Dermis microvascular lymphatic vessel endothelial cell (primary cell): ENCODE measurements at regions not wholly inside any gene's neighbourhood (a gene's known extent, or its start where the extent isn't known, plus 50 kb on each side); places are given as distances from the start of the nearest gene placed in this dataset.

Experiments used
- DNase-seq, 2 donors: peaks; one replicate each; pipeline versions ENCODE4 v3.0.0 to v3.0.0-alpha.2; 2010; ENCODE audit warnings: low read depth in 2 of 2

DNA sequence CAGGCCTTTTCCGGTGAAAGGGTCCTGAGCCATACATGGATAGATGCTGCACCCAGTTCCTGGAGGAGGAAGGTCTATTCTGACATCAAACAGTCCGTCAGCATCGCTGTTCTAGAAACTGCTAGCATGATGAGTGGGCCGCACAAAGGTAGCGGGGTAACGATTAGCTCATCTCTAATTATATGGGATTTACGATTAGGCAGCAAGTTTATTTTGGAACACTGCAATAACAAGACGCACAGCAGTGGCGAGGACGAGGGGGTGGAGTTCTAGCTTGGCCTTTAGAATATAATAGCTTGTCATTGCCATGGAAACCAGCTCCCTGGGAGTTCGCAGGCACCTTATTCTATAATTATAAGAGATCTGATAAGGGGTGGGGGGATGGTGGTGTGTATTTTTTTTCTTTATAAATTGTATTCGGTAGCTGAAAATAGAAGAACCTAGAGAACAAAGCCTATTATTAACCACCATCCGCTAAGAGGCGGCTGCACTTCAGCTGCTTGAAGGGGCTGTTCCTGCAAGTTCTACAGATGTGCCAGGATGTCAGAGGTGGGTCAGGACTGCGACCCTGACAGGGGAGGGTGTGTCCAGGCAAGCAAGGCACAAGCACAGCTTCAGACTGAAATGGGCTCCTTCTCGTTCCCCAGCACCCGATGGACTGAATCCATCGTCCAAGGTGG is 311.0 kb downstream of the AGTPBP1 start:
- DNase-seq: peak in 1 of 2 donors; percentile 14

DNA sequence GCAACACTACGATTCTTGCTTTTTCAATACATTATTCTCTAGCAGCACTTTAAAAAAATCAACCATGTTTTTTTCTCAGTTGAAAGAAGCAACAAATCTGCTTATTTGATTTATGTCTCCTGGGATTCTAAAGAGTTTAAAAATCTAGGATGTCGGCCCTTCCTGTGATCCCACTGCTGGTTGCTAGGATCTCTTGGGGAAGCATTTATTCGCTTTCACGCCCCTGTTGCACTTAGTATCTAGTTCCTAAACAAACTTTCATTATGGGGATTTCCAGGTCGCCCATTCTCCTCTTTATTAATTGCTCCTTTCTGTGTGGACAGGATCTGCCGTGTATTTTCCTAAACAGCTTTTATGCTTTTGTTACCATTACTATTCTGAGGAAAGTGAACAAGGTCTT is 313.5 kb downstream of the AGTPBP1 start:
- no peak for DNase-seq

DNA sequence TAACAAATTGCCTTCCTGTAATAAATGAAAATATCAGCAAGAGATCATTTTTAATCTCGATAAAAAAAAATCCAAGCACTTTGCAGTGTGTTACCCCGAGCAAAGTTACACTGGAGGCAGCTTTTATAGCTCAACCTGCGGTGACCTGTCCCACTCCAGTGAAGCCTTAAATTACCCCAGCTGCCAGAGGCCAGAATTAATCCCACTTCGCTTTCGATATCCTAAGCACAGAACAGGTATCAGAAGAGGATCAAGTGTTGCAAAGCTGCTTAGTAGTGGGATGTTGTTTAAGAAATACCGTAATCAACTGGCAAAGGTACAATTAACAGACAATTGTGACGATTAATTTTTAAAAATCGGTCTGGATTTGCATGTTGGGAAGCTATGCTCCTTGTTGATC is 314.0 kb downstream of the AGTPBP1 start:
- no peak for DNase-seq

DNA sequence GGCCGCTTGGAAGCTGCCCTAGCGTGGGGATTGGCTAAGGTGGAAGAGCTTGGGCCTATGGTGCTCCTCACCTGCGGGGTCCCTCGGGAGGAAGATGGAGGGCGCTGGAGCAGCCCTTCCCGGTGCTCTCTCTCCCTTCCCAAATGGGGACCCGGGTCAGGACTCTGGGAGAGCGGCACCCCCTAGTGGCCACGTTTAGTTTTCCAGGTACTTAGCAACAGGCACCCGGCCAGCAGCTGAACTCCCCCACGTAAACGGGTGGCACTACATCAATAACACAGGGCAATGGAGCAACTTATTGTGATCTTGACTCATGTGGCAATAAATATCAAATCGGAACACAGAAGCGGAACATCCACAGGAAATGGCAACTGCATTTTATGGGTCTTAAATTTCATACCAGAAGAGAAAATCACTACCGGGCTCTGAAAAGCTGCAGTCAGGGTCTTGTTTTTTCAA is 316.6 kb downstream of the AGTPBP1 start:
- peak; percentile 63 to 65 for DNase-seq

DNA sequence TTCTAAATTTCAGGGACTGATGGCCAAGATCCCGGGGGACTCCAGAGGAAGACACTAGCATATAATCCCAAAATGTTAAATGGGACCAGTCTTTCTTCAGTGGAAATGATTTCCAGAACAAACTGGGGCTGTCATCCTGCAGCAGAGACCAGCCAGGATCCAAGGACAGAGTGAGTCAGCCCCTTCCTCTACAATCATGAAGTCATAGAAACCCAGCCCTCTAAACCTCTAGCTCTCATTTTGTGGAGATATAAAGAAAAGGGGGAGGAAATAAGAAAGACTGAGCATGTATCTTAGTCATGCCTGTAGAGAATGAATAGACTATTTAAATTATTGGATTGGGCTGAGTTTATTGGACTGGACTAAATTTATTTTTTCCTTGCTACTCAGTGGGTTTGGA is 318.3 kb downstream of the AGTPBP1 start:
- no peak for DNase-seq

DNA sequence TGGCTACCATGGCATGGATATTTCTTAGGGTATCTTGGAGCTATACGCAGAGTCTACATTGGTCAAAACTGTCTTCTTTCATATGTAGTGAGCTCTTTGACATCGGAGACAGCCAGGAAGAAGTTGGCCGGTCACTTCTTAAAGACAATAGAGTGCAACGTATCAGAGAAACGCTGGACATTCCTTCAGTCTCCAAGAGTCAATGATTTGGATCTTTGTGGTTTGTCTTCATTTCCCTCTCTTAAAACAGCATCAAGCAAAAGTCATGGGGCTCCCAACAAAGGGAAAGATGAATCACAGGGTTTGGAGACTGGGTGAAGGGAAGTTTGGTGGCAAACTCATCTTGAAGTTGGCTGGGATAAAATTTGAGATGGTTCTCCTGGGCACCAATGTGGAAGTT is 320.1 kb downstream of the AGTPBP1 start:
- no peak for DNase-seq

DNA sequence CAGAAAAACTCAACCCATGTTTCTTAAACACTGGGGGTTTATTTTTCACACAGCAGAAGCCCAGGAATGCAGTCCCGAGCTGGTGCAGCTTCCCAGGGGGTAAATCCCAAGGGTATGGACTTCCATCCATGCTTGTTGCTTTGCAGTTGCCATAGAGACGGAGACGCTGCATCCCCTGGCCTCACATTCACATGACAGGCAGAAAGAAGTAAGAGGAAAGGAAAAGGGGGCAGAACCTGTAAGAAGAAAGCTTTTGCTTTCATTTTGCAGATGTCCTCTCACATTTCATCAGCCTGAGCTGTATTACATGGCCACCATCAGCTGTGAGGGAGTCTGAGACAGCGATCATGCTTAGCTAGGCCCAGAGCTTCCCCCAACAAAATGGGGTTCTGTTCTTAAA is 321.0 kb downstream of the AGTPBP1 start:
- no peak for DNase-seq

DNA sequence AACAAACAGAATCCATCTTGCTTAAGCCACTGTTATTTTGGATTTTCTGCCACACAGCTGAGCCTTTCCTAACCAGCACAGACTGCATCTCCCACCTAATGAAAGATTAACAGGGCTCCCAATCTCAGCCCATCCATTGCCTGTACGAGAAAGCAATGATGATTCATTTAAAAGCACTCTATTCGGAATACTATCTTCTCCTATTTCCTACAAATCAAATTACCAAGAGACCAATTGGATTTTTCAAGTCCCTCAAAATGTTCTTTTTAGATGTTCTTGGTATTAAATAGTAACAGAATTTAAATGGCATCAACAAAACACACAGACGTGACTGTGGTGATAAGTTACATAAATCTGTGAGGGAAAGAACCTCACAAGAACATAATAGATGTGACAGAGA is 324.1 kb downstream of the AGTPBP1 start:
- no peak for DNase-seq

DNA sequence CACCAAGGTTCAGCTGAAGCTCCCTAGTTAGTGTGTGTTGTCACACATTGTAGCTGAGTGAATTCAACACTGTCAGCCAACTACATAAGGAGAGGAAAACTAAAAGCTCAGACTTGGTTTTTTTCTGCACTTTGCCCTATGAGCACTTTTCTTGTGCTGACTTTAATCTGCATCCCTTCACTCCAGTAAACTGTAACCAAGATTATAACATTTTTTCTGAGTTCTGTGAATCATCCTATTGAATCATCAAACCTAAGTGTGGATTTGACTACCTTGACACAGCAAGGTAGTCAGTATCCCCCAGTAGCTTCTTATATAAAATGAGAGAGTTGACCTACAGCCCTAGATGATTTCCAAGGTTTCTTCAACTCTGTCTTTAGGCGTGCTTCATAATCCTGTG is 325.0 kb downstream of the AGTPBP1 start:
- DNase-seq: no peak

DNA sequence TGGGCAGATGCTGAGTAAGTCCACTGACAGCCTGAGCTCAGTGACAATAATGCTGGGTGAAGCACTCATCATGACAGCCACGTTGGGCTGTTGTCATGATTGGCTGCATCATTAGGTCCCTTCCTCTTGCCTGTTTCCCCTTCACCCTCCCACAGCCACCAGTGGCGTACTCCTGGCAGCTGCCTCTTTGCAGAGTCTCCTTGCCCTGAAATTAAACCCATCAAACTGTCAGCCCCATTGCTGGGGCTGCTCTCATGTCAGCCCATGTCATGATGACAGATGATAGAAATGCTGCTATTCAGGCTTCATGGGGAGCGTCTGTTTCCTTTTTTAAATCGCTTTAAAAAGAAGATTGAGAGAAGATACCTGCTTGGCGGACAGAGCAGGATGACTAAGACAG is 327.4 kb downstream of the AGTPBP1 start:
- DNase-seq: no peak

DNA sequence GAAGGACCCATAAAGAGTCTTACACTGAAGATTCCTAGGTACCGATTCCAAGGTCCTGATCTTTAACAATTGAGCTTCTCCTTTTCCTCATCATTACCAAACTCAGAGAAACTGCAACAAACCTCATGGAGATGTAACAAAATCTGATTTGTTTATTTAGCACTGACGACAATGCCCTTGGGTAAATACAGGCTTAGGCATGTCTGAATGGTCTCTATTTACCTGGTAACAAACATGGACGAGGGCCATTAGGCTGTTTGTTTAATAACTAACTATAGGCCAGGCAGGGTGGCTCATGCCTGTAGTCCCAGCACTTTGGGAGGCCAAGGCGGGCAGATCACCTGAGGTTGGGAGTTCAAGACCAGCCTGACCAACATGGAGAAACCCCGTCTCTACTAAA is 333.3 kb downstream of the AGTPBP1 start:
- DNase-seq: no peak

DNA sequence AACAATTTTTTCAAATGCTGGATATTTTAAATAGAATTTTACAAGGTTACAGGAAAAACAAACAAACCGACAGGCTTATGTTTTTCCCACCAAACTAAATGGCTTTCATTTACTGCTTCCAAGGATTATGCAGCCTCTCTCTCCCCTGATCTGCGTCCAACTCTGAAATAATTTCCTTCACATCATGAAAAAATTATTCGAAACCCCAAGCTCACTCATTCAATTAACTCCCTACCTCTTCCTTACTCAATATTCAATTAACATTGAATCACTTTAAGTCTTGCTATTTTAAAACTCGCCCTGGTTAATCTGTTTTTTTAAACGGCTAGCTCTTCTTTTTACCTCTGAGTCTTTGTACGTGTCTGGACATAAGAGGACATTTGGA is 336.2 kb downstream of the AGTPBP1 start:
- no peak for DNase-seq

DNA sequence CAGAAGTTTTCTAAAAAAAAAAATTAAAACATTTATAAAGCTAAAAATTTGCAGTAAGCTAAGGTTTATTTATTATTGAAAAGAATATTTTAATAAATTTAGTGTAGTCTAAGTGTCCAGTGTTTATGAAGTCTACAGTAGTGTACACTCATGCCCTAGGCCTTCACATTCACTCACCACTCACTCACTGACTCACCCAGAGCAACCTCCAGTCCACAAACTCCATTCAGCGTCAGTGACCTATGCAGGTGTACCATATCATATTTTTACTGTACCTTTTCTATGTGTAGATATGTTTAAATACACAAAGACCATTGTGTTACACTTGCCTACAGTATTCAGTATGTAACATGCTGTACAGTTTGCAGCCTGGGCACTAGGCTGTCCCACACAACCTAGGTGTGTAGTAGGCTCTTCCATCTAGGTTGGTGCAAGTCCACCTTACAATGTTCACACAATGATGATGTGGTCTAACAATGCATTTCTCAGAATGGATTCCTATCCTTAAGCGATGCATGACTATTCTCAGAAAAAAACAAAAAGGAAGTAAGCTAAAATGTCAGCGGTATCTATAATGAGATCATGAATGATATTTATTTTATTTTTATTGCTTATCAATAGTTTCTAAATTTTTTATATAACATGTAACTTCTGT is 336.7 kb downstream of the AGTPBP1 start:
- no peak for DNase-seq

DNA sequence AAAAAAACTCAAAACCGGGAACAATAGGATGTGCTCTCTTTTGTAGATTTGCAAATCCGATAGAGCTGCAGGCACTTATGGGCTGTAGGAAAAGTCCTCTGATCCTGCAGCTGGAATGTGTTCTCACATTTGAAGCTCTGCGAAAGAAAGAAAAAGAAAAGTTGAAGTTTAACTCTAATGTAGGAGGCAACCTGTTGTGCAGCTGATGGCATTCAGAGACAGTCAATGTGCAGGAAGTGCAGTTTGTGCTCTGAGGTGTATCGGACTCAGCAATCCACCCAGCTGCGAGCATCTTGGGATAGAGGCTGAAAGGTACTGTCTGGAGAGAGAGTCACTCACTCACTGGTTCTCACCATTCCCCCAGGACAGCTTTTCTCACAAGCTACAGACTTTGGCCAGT is 339.2 kb downstream of the AGTPBP1 start:
- DNase-seq: no peak

DNA sequence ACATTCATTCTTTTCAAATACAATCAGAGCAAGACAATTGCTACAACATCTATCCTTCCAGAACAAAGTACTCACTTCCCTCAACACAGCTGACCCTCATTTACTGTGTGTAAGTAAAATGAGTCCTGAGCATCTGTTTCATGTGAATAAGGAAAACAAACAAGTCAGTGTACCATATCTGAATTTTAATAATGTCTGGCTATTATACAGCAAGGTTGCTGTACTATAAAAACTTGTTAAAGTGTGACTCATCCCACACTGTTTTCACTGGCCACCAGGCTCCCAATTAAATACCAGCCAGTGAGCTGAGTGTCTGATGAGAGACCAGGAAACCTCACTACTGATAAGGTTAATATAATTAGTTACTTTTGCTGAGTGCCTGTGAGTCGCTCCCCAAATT is 339.8 kb downstream of the AGTPBP1 start:
- no peak for DNase-seq

DNA sequence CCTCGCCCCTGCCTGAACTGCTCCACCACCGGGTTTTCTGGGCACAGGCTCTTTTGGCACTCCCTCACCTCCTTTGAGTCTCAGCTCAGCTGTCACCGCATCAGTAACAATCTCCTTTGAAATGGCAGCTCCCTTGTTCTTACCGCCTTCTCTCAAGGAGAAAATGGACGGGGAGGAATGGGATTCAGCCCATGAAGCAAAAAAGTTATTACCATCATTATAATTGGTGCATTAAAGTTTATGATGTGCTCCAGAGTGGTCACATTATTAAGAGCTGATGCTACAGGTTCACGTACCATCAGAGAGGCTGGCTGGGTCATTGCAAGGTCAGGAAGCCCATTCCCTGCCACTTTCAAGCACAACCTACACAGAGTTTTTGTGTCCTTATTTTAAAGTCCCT is 344.7 kb downstream of the AGTPBP1 start:
- DNase-seq: no peak

DNA sequence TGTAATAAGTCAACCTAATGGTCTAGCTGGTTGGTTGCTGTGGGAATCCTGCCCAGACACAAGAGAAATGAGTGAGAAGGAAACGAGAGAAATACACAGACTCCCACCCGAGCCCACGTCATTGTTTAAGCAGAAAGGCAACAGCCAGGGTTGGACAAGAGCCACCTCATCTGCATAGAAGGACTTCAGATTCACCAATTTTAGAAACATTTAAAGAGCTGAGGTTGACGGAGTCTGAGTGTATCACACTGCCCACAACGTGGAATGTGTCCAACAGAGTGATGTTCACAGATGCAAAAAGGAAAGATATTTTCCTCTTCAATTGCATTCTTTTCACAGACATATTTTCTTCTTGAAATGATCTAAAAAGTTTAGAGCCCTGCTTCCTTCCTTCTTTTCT is 349.5 kb downstream of the AGTPBP1 start:
- no peak for DNase-seq

DNA sequence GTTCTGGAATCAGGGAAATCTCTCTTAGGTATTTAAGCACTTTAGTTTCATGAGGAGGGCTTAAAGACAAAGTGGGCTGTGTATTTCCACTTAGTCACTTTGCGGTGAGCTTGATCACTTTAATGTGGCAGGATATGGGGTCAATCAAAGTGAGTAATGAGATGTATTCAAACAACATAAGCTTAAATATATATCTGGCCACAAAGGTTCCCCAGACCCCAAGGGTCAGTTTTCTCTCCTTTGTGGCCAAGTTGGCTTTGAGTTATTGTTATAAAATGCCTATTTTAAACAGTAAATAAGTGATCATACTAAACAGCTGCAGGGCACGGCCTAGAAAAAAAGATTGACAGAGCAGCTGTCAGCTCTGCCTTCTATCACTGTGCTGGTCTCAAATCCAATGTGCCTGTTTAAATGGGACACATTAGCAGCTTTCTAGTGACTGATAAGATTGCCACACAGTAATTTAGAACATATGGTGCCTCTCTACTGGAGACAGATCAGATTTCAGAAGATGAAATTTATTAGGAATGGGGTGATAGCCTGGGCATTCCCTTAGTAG is 363.9 kb downstream of the AGTPBP1 start:
- no peak for DNase-seq

DNA sequence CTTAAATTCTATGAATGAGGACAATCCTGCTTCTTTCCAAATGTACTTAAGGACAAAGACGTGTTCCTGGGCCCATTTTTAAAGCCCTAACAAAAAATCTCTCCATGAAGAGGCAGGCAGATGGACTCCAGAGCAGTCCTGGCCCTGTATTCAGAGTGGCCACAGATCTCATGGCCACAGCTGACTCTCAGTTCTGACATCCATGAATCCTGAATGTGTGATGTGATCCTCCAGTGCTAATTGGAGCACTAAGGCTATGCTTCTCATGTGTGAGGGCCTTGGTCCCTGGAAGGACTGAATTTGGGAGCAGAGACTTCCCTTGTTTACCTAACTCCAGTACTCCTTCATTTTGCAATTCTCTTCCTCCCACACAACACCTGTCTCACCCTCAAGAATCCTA is 373.0 kb downstream of the AGTPBP1 start:
- DNase-seq: no peak

DNA sequence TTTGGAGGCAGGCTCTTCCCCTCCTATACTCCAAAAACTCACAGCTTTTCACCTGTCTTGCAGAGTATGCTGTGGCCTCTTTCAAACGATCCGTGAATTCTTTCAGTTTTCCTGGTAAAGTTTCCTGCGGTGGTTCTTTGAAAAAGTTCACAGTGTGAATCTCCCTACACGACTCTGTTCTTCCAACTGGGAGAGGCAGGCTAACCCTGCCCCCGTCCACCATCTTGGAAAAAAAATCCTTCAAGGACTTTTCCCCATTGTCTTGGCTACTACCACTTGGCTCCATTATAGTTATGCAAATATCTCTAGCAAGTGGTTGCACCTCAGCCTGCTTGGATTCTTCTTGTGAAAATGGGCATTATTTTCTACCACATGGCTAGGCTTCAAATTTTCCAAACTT is 382.6 kb downstream of the AGTPBP1 start:
- DNase-seq: no peak

DNA sequence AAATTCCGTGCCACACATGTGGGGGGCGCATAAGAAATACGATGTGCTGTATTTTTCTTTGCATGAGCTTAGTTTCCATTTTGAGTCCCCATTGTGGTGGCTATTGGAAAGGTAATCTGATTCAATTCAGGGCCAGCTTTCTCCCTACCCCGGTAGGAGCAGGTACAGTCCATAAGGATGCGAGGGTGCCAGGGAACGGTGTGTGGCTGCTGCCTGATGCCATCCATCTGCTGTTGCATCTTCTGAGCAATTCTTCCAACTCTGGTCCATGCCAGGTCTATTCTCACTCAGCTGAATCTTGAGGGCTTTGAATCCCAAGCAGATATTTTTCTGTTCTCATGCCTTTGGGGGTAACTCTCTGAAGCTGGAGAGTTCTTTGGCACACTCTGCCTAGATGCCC is 392.7 kb downstream of the AGTPBP1 start:
- no peak for DNase-seq

DNA sequence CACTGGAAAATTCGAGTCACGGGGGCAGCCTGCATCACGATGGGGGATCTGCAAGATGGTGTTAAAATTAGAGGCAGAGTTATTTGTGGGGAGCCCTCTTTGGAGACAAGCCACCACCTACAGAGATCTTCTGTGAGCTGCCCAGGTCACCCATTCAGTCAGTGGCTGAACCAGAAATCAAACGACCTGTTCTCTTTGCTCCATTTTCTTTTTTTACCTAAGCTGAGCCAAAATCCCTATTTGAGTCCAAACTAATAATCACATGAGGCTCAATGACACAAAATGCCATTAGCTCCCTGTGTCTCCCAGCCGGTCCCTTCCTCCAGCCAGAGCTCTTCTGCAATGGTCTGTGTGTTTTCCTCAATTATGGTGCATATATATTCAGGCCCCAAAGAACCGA is 394.2 kb downstream of the AGTPBP1 start:
- DNase-seq: no peak

DNA sequence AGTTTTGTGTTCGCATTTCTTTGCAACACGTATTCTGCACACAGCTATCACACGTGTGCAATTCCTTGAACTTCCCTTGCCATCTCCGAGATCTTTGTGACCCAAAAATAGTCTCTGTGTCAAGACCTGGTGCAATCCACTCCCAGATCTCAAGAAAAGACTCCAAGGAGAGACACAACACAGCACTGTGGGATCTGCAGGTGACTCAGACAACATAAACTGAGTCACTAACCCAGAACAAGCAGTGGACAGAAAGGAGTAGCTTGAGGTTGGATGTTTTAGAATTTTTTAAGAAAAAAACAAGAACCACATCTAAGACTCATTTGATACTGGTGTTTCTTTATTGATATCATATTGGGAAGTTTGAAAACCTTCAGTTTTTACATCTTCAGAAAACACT is 396.9 kb downstream of the AGTPBP1 start:
- DNase-seq: no peak
